Astrocyte of the spinal cord (primary cell): ENCODE measurements at regions not wholly inside any gene's neighbourhood (a gene's known extent, or its start where the extent isn't known, plus 50 kb on each side); places are given as distances from the start of the nearest gene placed in this dataset.

ENCODE experiments used
- DNase-seq: peaks from one replicate; pipeline ENCODE4 v3.0.0; 2011; ENCODE audit warnings: low read depth, low spot score
- H3K4me3 ChIP-seq: 2 replicates; pipeline ENCODE4 v1.5.1; 2011; ENCODE audit warnings: low read depth, mild to moderate bottlenecking, low read length, moderate library complexity
- in situ Hi-C: cut with HindIII; loops from 2 replicates; pipeline ENCODE4 v1.10.0; 2017; ENCODE audit warnings: low sequenced_read_pairs
- TF ChIP-seq, protein P1 (sequence below): IDR thresholded peaks from 2 replicates; pipeline ENCODE4 v1.5.1; 2012; ENCODE audit warnings: low read depth, mild to moderate bottlenecking, low read length, inconsistent platforms

DNA sequence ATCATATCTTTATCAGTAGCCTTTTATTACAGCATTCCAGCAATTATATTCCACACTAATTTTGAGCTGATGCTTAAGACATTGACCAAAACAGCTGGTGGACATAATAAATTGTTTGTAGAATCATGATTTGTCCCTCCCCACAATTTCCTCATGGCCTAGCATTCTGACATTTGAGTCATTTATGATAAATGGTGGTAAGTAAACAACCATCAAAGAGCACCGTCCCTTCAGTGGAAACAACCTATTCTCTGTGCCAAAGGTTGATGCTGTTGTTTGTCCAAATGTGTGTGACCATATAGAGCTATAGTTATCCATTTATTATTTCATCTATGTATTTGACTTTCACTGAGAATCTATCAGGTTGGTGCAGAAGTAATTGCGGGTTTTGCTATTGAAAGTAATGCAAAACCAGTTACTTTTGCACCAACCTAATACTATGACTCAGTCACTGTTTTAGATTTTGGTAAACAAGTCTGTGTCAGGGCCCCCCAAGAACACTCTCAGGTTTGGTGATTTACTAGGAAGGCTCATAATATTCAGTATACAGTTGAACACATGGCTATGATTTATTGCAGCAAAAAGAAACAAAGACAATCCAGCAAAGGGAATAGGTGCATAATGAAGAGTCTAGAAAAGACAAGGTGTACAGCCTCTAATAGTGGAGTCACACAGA is 608.7 kb upstream of the REG3G start:
- no peak for DNase-seq
- H3K4me3 ChIP-seq = no peak overlapping the region
- in situ Hi-C loops = no loop called here
- TF ChIP-seq, protein P1, sequence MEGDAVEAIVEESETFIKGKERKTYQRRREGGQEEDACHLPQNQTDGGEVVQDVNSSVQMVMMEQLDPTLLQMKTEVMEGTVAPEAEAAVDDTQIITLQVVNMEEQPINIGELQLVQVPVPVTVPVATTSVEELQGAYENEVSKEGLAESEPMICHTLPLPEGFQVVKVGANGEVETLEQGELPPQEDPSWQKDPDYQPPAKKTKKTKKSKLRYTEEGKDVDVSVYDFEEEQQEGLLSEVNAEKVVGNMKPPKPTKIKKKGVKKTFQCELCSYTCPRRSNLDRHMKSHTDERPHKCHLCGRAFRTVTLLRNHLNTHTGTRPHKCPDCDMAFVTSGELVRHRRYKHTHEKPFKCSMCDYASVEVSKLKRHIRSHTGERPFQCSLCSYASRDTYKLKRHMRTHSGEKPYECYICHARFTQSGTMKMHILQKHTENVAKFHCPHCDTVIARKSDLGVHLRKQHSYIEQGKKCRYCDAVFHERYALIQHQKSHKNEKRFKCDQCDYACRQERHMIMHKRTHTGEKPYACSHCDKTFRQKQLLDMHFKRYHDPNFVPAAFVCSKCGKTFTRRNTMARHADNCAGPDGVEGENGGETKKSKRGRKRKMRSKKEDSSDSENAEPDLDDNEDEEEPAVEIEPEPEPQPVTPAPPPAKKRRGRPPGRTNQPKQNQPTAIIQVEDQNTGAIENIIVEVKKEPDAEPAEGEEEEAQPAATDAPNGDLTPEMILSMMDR = no peak

DNA sequence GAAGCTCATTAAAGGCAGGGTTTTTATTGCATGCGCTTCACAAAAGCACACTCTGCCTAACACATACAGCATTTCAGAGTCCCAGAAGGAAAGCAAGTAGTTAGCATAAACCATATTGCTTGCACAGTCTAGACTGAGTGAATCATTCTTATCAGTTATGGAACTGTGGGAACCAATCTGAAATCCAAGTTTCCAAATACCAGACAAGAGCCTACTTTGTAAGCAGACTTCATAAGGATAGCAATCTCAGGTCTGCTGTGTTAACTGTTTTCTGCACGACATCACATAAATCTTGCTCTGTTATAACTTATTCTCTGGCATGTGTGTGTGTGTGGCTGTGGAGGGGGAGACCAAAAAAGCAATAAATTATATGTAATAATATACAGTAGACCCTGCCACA is 608.1 kb upstream of the REG3G start:
- no peak for DNase-seq
- H3K4me3 ChIP-seq = no peak overlapping the region
- in situ Hi-C loops = no loop called here

DNA sequence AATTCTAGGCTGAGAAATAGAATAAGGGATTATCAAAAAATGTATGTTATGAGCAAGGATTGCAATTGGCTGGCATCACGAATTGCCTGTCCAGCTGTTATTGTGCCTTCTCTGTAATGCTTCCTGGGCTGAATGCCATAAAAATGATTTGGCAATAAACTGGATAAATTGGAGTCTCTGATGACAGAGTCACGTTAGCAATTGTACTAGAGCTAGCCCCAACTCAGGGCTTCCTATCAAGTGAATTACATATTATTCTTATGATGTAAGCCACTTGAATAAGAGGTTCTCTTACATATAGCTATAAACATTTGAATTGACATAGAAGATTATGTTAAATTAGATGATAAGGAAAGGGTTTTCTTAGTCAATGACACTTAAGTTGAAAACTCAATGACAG is 607.5 kb upstream of the REG3G start:
- DNase-seq = no peak
- TF ChIP-seq, protein P1 = no peak
- no peak overlapping the region for H3K4me3 ChIP-seq
- in situ Hi-C loops = no loop called here

More for the DNA sequence above, 608.1 kb upstream of the REG3G start:
- TF ChIP-seq, protein P1 = no peak

- in situ Hi-C loops = no loop called here
- TF ChIP-seq, protein P1 = no peak
- H3K4me3 ChIP-seq = no peak overlapping the region
- no peak for DNase-seq
Observed at GRCh38 chr2:78420132-78420531, 605.4 kb upstream of the REG3G start.

- TF ChIP-seq, protein P1 = no peak
- in situ Hi-C loops = no loop called here
- DNase-seq = no peak
- no peak overlapping the region for H3K4me3 ChIP-seq
Observed at GRCh38 chr2:78423631-78424030, 601.9 kb upstream of the REG3G start.

- DNase-seq = no peak
- in situ Hi-C loops = no loop called here
- no peak overlapping the region for H3K4me3 ChIP-seq
- TF ChIP-seq, protein P1 = no peak
Observed at GRCh38 chr2:78427170-78427569, 598.3 kb upstream of the REG3G start.
